Ishikawa (cell line): ENCODE measurements at regions not wholly inside any gene's neighbourhood (a gene's known extent, or its start where the extent isn't known, plus 50 kb on each side); places are given as distances from the start of the nearest gene placed in this dataset.

Source experiments
- CEBPB ChIP-seq: IDR thresholded peaks from 2 replicates; pipeline ENCODE4 v1.6.1; 2012
- CREB1 ChIP-seq: IDR thresholded peaks from 2 replicates; pipeline ENCODE4 v1.6.1; 2012; ENCODE audit warnings: low read depth
- EGR1 ChIP-seq: IDR thresholded peaks from 2 replicates; pipeline ENCODE4 v1.6.1; 2012
- EP300 ChIP-seq: IDR thresholded peaks from 2 replicates; pipeline ENCODE4 v1.6.1; 2012; ENCODE audit warnings: borderline replicate concordance
- REST ChIP-seq: IDR thresholded peaks from 2 replicates; pipeline ENCODE4 v1.6.1; 2012; ENCODE audit warnings: low read depth, mild to moderate bottlenecking
- TAF1 ChIP-seq: IDR thresholded peaks from 2 replicates; pipeline ENCODE4 v1.6.1; 2012; ENCODE audit warnings: low read depth, mild to moderate bottlenecking
- TEAD4 ChIP-seq: IDR thresholded peaks from 2 replicates; pipeline ENCODE4 v1.6.1; 2012

- TF ChIP-seq TAF1 (no peak), EGR1 (no peak), TEAD4 (no peak), CEBPB (no peak), REST (no peak), CREB1 (no peak), EP300 (no peak)
These were observed 876.8 kb downstream of the RPS29 start for GRCh38 chr14:48709277-48709785.
